GM21381 (cell line): ENCODE measurements at regions not wholly inside any gene's neighbourhood (a gene's known extent, or its start where the extent isn't known, plus 50 kb on each side); places are given as distances from the start of the nearest gene placed in this dataset.

Experiments used
- ATAC-seq: cut with Tn5 transposase; IDR thresholded peaks from one replicate; pipeline ENCODE4 v1.9.1; 2021; ENCODE audit warnings: mild to moderate bottlenecking, moderate library complexity; ENCODE audit not compliant: unreplicated experiment

DNA sequence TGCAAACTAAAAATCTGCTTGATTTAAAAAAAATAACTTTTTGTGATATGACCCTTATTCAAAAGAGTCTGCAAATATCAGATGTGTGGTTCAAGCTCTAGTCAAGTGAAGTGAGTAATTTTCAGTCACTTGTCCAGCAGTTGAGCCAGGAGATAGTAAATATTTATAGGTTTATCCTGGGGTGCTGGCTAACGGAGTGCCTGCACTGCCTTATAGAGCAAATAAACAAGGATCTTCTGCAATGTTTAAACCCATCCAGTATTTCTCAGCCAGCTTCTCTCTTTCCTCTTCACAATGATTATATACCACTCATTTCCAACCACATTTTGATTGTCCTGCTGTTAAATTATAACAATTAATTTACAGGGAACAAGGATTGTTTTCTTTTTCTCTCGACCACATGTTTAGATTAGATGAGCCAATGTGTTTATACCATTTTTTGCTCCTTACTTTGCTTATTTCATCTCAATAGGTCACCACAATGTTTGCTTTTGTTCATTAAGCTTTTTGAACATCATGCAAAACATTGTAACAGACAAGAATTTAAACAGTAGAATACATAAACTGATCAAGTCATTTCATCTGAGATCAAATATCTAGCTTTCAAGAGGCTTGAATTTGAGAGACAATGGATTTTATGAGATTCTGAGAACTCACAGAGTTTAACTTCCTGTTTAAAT is 60.3 kb upstream of the GREM2 start:
- ATAC-seq, result no peak

DNA sequence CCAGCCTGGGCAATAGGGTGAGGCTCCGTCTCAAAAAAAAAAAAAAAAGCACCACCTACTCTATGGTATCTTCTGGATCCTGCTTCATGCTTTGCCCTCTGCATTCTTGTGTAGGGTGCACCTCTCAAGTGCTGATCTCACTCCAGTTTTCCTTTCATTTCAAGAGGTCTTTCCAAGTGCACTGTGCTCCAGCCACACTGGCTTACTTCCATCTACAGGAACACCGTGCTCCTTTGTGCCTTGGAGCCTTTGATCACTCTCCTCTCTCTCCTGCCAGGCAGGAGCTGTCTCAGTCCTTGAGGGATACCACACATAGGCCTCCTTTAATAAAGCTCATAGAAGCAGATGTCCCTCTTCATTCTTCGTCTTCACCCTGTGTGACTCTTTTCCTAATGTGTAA is 55.4 kb upstream of the GREM2 start:
- no peak for ATAC-seq

DNA sequence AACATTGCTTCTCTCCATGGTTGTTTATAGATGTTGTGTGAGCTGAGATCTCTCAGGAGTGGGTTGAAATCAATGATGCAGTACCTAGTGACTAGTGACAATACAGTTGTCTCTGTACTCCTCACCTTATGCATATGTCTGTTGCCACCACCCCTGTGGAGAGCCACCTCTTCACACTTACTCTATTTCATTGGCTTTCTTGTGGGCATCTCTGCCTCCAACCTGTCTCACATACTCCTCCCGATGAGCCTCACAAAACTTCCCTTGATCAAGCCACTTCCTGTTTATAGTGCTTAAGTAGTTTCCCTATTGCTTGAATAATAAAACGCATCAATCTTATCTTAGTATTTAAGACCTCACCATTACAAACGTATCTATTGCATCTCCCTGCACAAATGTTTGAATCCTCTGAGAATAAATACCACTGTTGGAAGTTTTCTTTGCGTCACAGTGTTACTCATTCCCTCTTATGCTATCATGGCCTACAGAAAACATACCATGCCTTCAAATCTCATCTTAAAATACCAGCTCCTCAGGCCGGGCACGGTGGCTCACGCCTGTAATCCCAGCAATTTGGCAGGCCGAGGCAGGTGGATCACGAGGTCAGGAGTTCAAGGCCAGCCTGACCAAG is 54.7 kb upstream of the GREM2 start:
- no peak for ATAC-seq

DNA sequence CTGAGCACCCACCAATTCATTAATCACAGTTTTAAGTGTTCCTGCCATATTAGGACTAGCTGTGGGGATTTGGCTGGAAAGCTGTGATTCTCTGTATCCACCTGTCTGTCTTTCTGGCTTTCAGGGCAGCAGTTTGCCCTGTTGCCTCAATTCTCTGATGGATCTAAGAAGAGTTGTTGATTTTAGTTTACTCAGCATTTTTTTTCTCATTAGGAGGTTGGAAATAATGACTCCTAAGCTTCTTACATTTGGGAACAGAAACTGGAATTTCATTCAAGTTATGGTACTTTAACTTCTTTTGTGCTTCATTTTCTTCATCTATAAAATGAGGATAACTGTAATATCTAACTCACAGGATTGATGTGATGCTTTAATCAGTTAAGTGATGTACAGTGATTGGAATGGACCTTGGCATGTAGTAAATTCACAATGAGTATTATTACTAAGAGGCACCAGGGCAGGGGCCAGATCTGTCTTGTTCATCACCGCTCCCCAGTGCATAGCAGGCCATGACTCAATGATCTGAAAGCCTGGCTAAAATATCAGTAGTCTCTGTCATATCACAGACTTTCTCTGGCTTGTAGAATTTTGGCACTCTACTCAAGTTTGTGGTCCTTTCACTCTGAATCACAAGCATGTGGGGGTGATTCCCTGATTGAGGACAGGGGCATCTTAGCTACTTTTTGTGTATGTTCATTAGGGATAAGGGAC is 51.4 kb upstream of the GREM2 start:
- no peak for ATAC-seq
